CD14-positive monocyte (primary cell): ENCODE measurements at regions not wholly inside any gene's neighbourhood (a gene's known extent, or its start where the extent isn't known, plus 50 kb on each side); places are given as distances from the start of the nearest gene placed in this dataset.

ENCODE experiments used
- DNase-seq, 3 donors: peaks; one replicate each; pipeline ENCODE4 v3.0.0-alpha.2; 2011 to 2022
- H2AFZ ChIP-seq: 2 replicates; pipeline ENCODE4 v1.6.0; 2012; ENCODE audit warnings: mild to moderate bottlenecking, low read depth, low read length, inconsistent platforms; ENCODE audit not compliant: insufficient read depth, poor library complexity, severe bottlenecking
- H3K27ac ChIP-seq, 2 donors: 1 replicate in 1 of 2; 2 replicates in 1 of 2; pipeline ENCODE4 v1.5.1; 2012 to 2013; ENCODE audit warnings: low read length in 2 of 2, control low read depth in 1 of 2, inconsistent platforms in 1 of 2, low read depth in 1 of 2, mild to moderate bottlenecking in 1 of 2
- H3K27me3 ChIP-seq, 2 donors: one replicate each; pipeline versions ENCODE4 v1.6.0 to v1.6.1; 2011 to 2013; ENCODE audit warnings: low read length in 2 of 2; ENCODE audit not compliant: control insufficient read depth in 2 of 2, insufficient read depth in 2 of 2
- H3K36me3 ChIP-seq, 2 donors: replicated peaks in 1 of 2; 1 replicate in 1 of 2; 2 replicates in 1 of 2; pipeline versions ENCODE4 v1.5.1 to v1.6.1; 2012 to 2013; ENCODE audit warnings: low read length in 2 of 2, control low read depth in 1 of 2, inconsistent platforms in 1 of 2, mild to moderate bottlenecking in 1 of 2; ENCODE audit not compliant: insufficient read depth in 2 of 2, control insufficient read depth in 1 of 2
- H3K4me1 ChIP-seq, 2 donors: 1 replicate in 1 of 2; 2 replicates in 1 of 2; pipeline versions ENCODE4 v1.5.1 to v1.6.1; 2012 to 2013; ENCODE audit warnings: low read length in 2 of 2, control low read depth in 1 of 2, inconsistent platforms in 1 of 2, mild to moderate bottlenecking in 1 of 2, moderate library complexity in 1 of 2; ENCODE audit not compliant: insufficient read depth in 2 of 2, control insufficient read depth in 1 of 2
- H3K4me2 ChIP-seq: replicated peaks from 2 replicates; pipeline ENCODE3; 2012; ENCODE audit warnings: low read length, moderate library complexity, mild to moderate bottlenecking; ENCODE audit not compliant: poor library complexity, severe bottlenecking; ENCODE audit errors: extremely low read depth
- H3K4me3 ChIP-seq, 3 experiments: fragments of 200-600 bp in 1 of 3; sonication (generic) in 1 of 3; replicated peaks in 1 of 3; 1 replicate in 2 of 3; 2 replicates in 1 of 3; pipeline ENCODE4 v1.5.1; 2011 to 2013; ENCODE audit warnings: low read length in 3 of 3, mild to moderate bottlenecking in 3 of 3, control low read depth in 2 of 3, low read depth in 2 of 3, inconsistent platforms in 1 of 3, moderate library complexity in 1 of 3
- H3K79me2 ChIP-seq: 2 replicates; pipeline ENCODE4 v1.6.0; 2012; ENCODE audit warnings: mild to moderate bottlenecking, control low read depth, inconsistent platforms, low read length, moderate library complexity; ENCODE audit not compliant: insufficient read depth
- H3K9ac ChIP-seq: 2 replicates; pipeline ENCODE4 v1.6.0; 2017; ENCODE audit warnings: low read length, mild to moderate bottlenecking; ENCODE audit not compliant: insufficient read depth, poor library complexity, severe bottlenecking
- H3K9me3 ChIP-seq, 2 donors: replicated peaks in 1 of 2; 1 replicate in 1 of 2; 2 replicates in 1 of 2; pipeline versions ENCODE4 v1.5.1 to v1.6.1; 2012 to 2013; ENCODE audit warnings: low read length in 2 of 2, control low read depth in 1 of 2; ENCODE audit not compliant: control insufficient read depth in 1 of 2, insufficient read depth in 1 of 2
- H4K20me1 ChIP-seq: 2 replicates; pipeline ENCODE4 v1.6.0; 2012; ENCODE audit warnings: mild to moderate bottlenecking, low read length, control low read depth, moderate library complexity; ENCODE audit not compliant: insufficient read depth
- H3K27ac Mint-ChIP-seq, 7 donors: one replicate each; pipeline ENCODE4 v1.8.0; 2020; ENCODE audit warnings: mild to moderate bottlenecking in 7 of 7, mixed read lengths in 7 of 7, moderate library complexity in 6 of 7, inconsistent platforms in 2 of 7
- H3K27me3 Mint-ChIP-seq, 3 donors: one replicate each; pipeline ENCODE4 v1.8.0; 2021 to 2022; ENCODE audit warnings: low read depth in 3 of 3, mild to moderate bottlenecking in 3 of 3, mixed read lengths in 3 of 3, moderate library complexity in 3 of 3, inconsistent platforms in 1 of 3
- H3K36me3 Mint-ChIP-seq, 2 donors: one replicate each; pipeline ENCODE4 v1.8.0; 2020; ENCODE audit warnings: mixed read lengths in 2 of 2, inconsistent platforms in 1 of 2, mild to moderate bottlenecking in 1 of 2
- H3K4me1 Mint-ChIP-seq: one replicate; pipeline ENCODE4 v1.8.0; 2020; ENCODE audit warnings: mild to moderate bottlenecking, mixed read lengths
- H3K4me3 Mint-ChIP-seq, 2 donors: one replicate each; pipeline ENCODE4 v1.8.0; 2020; ENCODE audit warnings: mild to moderate bottlenecking in 2 of 2, mixed read lengths in 2 of 2, moderate library complexity in 1 of 2
- H3K9me3 Mint-ChIP-seq, 7 donors: one replicate each; pipeline ENCODE4 v1.8.0; 2020 to 2022; ENCODE audit warnings: mixed read lengths in 7 of 7, mild to moderate bottlenecking in 6 of 7, moderate library complexity in 6 of 7, inconsistent platforms in 2 of 7
- CTCF ChIP-seq: fragments of 200-600 bp; IDR thresholded peaks from one replicate; pipeline ENCODE4 v1.8.0; 2022; ENCODE audit warnings: antibody characterized with exemption, mild to moderate bottlenecking
- WGBS: methylation state at CpG from one replicate; pipeline ENCODE4 v1.1.5; 2013; ENCODE audit warnings: missing lambda C conversion rate; ENCODE audit not compliant: insufficient coverage; 5-methylcytosine and 5-hydroxymethylcytosine counted together
- intact Hi-C, 2 donors: fragments of 100-400 bp; cut with micrococcal nuclease; formaldehyde crosslinking; loops; one replicate each; pipeline versions ENCODE4 v1.15.0 to v1.15.1; 2023

- intact Hi-C loops: no loop called here
- Histone ChIP-seq H2AFZ (no peak overlapping the region), H3K4me3 (no peak overlapping the region), H3K27ac (no peak overlapping the region), H3K27me3 (no peaks in the 10 kb centered on the region), H3K9me3 (no peaks in the 10 kb centered on the region), H4K20me1 (no peaks in the 10 kb centered on the region), H3K36me3 (no peaks in the 10 kb centered on the region), H3K9ac (no peak overlapping the region), H3K4me1 (no peaks in the 10 kb centered on the region), H3K79me2 (no peaks in the 10 kb centered on the region), H3K4me2 (no peak overlapping the region)
- TF ChIP-seq CTCF: no peak
- Mint-ChIP-seq H3K27ac (no peak overlapping the region), H3K36me3 (no peaks in the 10 kb centered on the region), H3K4me3 (no peak overlapping the region), H3K9me3 (peaks cover 0 to 2% (median 0%) of the 10 kb centered on the region in 7 donors), H3K27me3 (peaks cover 0 to 7% (median 0%) of the 10 kb centered on the region in 3 donors), H3K4me1 (no peaks in the 10 kb centered on the region)
- no peak for DNase-seq
- WGBS: 50% methylated on average over 1 of the region's 1 CpG
These were observed 74.9 kb upstream of the PCDH19 start for GRCh38 chrX:100484971-100485370.

- no peak overlapping the region for H3K4me2 ChIP-seq
- no peaks in the 10 kb centered on the region for H3K36me3 ChIP-seq
- Mint-ChIP-seq H3K4me1 (no peaks in the 10 kb centered on the region), H3K9me3 (no peaks in the 10 kb centered on the region), H3K27me3 (peaks cover 0 to 6% (median 0%) of the 10 kb centered on the region in 3 donors), H3K36me3 (no peaks in the 10 kb centered on the region), H3K27ac (no peak overlapping the region), H3K4me3 (no peak overlapping the region)
- H4K20me1 ChIP-seq: no peaks in the 10 kb centered on the region
- H2AFZ ChIP-seq: no peak overlapping the region
- H3K9me3 ChIP-seq: no peaks in the 10 kb centered on the region
- DNase-seq: no peak
- H3K9ac ChIP-seq: no peak overlapping the region
- H3K4me1 ChIP-seq: no peaks in the 10 kb centered on the region
- H3K27ac ChIP-seq: no peak overlapping the region
- intact Hi-C loops: no loop called here
- H3K27me3 ChIP-seq: no peaks in the 10 kb centered on the region
- H3K4me3 ChIP-seq: no peak overlapping the region
- no peaks in the 10 kb centered on the region for H3K79me2 ChIP-seq
- no CpG with 5 or more reads among the region's 1 CpG for WGBS
- no peak for TF ChIP-seq CTCF
These were observed 69.3 kb upstream of the PCDH19 start for GRCh38 chrX:100479329-100479728.
